GM12874 (cell line): ENCODE measurements at regions not wholly inside any gene's neighbourhood (a gene's known extent, or its start where the extent isn't known, plus 50 kb on each side); places are given as distances from the start of the nearest gene placed in this dataset.

Experiments used
- CTCF ChIP-seq: IDR thresholded peaks from 2 replicates; pipeline ENCODE4 v1.5.1; 2011; ENCODE audit warnings: low read depth, mild to moderate bottlenecking, control low read depth, low read length, moderate library complexity; ENCODE audit not compliant: insufficient read depth

- TF ChIP-seq CTCF = no peak
These were observed 61.5 kb downstream of the PRSS23 start for GRCh38 chr11:86861810-86862209.

- no peak for TF ChIP-seq CTCF
These were observed 63.1 kb downstream of the PRSS23 start for GRCh38 chr11:86863476-86863875.

- TF ChIP-seq CTCF = no peak
These were observed 65.1 kb downstream of the PRSS23 start for GRCh38 chr11:86865436-86865835.

GRCh38 chr11:86869531-86869930, 69.2 kb downstream of the PRSS23 start:
- no peak for TF ChIP-seq CTCF

GRCh38 chr11:86869966-86870570, 69.7 kb downstream of the PRSS23 start:
- peak; percentile 74 for TF ChIP-seq CTCF

- TF ChIP-seq CTCF = no peak
These were observed 73.3 kb downstream of the PRSS23 start for GRCh38 chr11:86873573-86874083.

GRCh38 chr11:86874304-86875056, 74.1 kb downstream of the PRSS23 start:
- no peak for TF ChIP-seq CTCF
